GM18861 (cell line): ENCODE measurements at regions not wholly inside any gene's neighbourhood (a gene's known extent, or its start where the extent isn't known, plus 50 kb on each side); places are given as distances from the start of the nearest gene placed in this dataset.
A peak's percentile ranks its signal among the peaks of the same experiment; 100 is the strongest.

ENCODE experiments used
- ATAC-seq: cut with Tn5 transposase; IDR thresholded peaks from one replicate; pipeline ENCODE4 v1.9.1; 2021; ENCODE audit not compliant: unreplicated experiment

DNA sequence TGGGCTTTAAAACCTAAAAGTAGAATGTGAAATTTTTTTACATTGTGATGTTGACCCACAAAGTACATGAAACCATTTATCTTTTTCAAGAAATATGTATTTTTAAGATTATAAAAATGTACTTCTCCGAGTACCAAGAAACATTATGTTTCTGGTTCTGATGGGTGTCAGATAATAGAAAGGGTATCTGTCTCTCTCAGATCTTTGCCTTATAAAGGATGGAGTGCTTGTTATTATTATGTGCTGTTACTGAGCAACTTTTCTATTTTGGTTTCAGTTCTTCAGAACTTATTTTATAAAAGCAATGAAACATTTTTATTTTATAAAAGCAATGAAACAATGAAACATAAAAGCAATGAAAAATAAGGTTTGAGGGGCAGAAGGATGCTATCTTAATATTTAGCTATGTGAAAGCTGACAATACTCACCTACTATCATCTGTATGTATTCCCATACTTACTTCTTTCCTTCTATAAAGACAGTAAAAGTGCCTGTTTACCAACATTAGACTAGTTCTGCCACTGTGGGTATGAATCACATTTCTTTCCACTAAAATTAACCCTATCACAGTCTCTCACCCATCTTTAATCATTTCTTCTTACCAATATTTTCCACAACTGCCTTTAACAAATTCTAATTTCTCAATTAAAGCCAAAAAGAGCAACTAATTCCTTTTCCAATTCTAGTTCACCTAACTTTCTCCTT lies 540.7 kb upstream of the KCNMB2 start:
- ATAC-seq: no peak

DNA sequence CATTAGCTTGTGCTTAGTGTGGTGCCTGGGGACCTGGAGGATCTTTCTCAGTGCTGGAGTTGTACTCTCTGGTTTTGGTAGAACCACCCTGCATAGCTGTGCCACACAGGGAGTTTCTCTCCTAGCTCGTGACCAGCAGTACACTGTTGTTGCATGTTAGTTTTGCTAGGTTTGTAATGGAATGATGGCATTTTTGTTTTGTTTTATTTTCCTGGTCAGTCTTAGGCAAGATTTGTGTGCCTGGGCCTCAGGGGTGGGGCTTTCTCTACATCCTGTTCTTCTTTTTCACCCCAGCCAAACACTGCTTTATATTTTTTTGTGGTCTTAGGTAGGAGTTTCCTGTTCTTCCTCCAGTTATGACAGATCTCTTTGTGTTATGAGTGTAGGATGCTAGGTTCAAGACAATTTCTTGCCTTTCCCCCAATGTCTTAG lies 534.5 kb upstream of the KCNMB2 start:
- peak; percentile 93 for ATAC-seq

DNA sequence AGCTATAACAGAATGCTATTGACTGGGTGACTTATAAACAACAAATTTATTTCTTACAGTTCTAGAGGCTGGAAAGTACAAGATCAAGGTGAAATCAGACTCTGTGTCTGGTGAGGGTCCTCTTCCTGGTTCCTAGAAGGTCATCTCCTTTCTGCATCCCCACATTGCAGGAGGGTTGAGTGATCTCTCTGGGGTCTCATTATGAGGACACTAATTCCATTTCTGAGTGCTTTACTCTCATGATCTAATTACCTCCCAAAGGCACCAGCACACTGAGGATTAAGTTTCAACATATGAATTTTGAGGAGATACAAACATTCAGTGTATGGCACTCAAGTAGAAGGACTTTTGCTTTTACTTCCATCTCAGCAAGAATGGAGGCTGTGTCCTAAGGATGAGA lies 534.1 kb upstream of the KCNMB2 start:
- no peak for ATAC-seq

DNA sequence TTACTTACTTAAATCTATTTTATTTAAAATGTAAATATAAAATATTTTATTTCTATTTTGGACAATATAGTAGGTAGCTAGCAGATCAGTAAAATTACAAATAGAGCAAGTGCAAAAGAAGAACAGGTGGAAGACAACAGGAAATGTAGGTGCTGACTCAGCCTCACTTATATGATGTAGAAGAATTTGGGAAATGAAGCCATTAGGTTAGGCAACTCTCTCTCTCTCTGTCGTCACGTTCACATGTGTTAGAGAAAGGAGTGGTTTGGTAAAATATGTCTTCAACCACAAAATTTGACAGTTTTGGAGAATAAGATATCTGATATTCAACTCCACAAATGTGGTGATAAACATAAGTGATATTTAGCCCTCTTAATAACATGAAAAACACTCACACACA lies 532.5 kb upstream of the KCNMB2 start:
- ATAC-seq: no peak

DNA sequence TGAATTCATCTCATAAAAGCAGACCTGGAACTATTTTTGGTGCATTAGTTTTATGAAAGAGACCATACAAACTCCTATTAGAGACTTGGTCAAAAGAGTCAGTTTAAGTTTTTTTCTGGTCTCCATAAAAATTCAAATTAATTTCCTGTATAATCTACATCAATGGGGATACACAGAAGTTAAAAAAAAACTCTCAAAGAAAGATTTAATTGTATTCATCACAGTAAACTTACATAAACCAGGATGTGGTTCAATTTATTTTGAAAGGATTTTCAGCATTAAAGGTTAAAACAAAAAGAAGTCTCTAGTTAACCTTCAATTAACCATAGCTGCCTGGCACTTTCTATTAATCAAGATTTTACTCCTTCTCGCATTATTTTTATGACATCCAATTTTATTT lies 530.3 kb upstream of the KCNMB2 start:
- no peak for ATAC-seq

DNA sequence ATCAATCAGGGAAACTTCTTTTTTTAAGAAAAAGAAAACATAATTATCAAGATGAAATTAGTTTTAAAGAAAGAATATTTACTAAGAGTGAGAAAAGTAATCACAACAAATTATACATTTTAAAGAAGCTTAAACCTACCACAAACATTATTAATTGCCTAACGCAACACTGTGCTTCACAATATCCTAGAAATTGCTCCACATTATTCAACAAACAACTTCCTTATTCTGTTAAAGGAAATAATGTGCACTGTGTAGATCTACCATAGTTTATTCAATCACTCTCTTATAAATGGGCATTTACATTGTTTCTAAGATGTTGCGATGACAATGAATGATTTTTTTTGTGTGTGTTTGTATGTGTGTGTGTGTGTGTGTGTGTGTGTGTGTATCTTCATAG lies 525.9 kb upstream of the KCNMB2 start:
- ATAC-seq: no peak

DNA sequence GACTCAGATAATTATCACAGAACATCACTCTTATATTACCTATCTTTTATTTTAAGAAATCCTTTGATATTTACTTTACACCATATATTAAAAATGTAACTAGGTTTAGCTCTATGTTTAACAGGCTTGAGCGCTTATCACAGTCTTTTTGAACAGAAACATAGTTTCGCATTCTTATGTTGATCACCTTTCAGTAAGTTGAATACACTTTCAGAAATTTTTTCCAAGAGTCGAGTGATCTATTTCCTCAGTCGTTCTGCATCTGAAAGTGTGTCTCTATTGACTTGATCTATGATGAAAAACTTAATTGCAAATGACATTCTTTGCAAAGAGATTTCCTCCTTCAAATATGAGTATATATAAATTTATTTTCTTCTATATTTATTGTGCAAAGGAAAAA lies 516.6 kb upstream of the KCNMB2 start:
- no peak for ATAC-seq

DNA sequence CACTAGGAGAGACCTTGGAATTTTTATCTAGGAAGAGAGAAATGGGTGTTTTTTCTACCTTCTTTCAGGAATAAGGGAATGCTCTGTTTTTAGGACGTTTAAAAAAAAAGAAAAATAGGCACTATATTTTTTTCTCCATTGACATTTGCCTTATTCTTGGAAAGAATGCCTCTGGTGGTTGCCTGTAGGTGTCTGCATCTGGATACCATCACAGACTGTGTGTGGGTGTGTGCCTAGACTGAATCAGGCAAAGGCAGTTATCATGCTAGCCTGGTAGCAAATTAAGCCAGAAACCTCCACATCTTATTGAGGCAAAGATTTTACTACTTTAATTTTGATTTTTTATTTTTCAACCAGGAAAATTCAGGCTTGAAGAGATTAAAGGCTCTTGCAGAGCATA lies 513.6 kb upstream of the KCNMB2 start:
- no peak for ATAC-seq

DNA sequence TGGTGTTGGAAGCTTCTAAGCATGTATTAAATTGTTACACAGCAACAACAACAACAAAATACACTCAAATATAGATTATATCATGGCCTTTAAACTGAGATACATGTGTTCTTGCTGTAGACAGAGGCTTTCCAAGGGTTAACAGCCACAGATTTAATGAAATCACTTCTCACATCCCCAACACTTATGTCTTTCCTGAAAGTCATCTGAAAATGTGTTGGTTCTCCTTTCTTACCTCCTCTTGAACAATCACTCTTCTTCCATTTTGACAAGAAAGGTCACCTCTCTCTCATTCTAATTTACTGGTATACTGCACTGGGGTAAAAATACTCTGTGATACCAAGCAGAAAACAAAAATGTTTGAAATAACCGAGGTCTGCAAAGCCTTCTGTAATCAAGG lies 507.3 kb upstream of the KCNMB2 start:
- ATAC-seq: no peak

DNA sequence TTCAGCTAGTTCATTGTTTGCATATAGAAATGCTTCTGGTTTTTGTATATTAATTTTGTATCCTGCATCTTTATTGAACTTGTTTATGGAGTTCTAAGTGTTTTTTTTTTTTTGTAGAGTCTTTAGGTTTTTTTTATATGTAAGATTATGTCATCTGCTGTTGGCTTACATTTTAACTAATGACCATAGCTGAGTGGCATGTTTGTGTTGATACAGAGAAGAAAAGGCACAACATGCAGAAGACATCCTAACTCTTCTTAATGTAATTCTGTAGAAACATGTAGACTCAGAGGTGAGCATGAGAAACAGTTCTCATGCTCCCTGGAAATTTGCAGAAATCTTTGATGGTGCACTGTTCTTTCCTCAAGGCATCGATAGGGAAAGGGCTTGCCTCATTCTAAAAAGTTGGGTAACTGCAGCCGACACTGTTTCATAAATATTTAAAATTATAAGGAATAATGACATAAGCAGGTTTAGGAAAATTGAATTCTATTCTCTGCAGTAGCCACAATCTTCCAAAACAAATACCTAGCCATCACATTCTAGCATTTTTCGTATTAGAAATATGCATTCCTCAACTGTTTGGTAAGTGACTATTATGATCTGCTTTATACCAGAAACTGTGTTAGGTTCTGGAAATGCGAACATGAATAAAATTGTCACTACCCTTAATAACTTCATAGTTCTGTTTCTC lies 499.6 kb upstream of the KCNMB2 start:
- no peak for ATAC-seq

DNA sequence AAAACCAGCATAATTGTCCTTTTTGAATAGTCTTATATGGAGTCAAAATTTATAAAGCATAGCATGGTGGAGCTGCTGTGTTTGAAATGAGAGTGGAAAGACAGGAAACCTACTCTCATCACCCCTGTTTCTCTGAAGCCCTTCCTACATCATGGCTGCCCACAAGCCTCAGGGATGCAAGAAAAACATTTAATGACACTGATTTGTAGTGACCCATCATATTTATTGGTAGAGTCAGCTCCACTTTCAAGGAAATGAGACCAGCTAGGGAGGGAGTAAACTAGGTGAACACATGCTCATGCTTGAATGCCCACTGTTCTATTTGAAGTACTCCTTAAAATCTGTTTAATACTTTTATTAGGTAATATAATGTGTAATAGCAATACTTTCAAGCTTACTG lies 494.3 kb upstream of the KCNMB2 start:
- no peak for ATAC-seq

DNA sequence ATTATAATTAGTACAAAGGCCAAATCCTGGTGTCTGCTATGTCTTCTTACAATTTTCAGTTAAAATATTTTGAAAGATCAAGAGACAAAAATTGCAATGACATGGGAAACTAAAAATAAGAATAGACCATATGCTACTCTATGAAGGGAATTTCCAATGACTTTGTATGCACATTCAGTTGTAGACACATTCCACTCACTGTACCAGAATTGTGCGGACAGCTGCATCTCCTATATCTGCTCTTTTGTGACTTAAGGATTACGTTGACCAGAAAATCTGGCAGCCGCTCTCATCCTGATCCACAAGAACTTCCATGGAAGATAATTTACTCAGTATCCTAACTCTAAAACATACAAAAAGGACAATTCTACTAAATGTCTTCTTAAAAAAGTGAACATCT lies 493.9 kb upstream of the KCNMB2 start:
- no peak for ATAC-seq

DNA sequence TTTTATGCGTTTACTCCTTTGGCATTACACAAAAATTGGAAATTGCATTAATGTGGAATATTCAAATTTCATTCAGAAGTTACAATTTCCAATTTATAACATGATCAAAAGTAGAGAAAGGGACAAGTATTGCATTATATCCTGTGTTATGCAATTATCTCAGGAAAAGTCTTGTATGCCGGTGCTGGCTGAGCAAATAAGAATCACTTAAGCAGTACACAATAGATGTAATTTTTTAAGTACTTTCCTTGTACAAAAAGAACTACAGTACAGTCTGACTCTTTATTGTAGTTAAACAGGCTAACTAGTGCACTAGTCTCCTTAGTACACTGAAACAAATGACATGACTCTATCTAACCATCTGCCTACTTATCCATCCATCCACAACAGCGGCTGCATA lies 493.2 kb upstream of the KCNMB2 start:
- no peak for ATAC-seq

DNA sequence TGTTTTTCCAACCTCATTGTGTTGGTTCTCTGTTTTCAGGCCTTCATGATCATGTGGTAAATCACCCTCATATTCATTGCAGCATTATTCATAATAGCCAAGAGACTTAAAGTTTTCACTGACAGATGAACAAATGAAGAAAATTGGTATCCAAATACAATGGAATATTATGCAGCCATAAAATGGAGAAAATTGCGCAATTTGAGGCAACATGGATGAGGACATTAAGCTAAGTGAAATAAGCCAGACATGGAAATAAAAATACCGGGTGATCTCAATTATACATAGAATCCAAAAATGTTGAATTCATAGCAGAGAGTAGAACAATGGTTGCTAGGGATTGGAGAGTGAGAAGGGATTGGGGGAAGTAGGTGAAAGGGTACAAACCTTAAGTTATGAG lies 491.9 kb upstream of the KCNMB2 start:
- ATAC-seq: no peak

DNA sequence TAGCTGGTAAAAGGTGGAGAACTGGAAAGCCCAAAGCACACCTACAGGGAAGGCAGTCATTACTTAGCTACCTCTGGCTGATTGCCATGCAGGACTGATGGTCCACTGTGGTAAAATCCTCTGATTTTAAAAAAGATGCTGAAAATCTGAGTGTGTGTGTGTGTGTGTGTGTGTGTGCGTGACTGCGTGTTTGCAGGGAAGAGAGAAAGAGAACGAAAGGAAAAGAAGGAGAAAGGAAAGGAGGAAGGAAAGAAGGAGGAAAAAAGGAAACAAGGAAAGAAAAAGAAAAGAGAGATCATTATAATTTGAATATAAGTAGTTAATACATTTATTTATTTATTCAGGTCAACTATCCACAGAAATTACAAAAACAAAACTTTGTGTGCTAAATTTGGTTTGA lies 488.7 kb upstream of the KCNMB2 start:
- ATAC-seq: no peak

DNA sequence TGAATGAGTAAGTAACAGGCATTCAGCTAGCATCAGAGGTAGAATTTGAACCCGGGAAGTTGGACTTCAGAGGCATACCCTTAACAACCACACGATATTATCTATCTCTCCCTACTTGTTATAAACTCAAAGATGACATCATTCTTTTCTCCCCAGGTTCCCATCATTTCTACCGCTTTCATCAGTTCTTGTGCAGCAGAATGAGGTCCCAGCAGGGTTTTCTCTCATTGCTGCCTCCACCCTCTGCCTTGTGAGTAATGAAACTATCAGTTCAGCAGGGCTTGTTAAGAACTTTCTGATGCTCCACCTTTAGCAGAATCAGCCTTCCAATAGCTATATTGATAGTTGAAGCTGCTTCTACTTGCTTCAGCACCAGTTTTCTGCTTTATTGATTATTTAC lies 487.5 kb upstream of the KCNMB2 start:
- ATAC-seq: no peak

DNA sequence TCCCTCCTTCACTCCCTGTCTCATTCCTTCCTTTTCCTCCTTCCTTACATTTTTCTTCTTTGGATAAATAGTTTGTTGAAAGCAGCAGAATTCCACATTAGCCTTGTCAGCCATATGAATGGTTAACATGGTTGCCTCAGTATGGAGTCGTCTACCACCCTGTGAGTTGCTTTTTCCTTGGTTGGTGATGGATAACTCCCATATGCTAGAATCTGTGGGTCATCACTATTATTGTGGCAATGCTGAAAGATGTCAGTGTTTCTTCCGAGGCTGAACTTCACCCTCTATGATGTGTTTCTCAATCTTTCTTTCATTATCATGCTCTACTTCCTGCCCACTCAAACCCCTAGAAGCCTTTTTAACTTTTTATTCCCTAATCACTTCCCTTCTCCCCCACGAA lies 481.8 kb upstream of the KCNMB2 start:
- no peak for ATAC-seq

DNA sequence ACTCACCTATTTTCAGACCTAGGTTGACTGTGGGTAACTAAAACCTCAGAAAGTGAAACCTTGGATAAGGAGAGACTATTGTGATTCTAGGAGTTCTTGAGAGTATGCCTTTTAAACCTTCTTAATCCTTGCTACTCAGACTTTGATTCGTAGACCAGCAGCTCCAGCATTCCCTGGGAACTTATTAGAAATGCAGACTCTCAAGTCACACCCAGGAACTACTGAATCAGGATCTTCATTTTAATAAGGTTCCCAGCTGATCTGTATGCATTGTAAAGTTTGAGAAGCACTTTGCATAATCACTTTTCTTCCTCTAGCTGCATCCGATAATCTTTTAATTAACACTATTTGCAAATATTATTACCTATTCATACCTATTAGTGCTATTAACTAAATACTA lies 480.3 kb upstream of the KCNMB2 start:
- no peak for ATAC-seq

DNA sequence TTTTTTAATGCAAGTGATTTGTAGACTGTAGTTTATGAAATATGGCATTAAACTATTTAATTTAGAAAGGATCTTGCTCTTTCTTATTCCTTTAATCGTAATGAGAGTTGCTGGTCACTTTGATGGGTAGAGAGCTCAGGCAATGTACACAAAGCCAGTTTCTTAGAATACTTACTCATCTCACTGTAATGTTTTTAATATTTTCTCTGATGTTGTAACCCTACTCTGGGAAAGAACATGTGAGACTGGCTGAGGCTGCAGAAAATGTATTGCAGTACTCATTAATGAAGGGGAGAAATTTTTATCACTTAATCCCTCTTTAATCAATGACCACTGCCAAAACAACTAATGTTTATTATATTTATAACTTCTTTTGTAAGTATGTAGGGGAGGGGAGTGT lies 479.4 kb upstream of the KCNMB2 start:
- no peak for ATAC-seq

DNA sequence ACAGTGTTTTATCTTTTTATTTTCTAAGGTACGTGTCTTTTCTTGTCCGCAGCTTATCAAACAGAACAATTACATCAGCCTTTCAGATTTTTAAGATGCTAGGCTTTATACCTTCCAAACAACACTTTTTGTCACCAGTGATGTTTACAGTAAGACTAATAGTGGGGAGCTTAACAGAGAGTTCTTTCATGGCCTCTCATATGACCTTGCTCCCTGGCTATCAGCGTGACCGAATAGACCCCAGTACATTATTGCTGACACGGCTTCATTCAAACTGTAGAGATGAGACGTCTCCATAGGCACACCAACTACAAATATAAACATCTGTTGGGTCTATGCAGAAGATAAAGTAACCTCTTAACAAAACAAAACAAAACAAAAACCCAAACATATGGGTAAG lies 477.6 kb upstream of the KCNMB2 start:
- no peak for ATAC-seq

DNA sequence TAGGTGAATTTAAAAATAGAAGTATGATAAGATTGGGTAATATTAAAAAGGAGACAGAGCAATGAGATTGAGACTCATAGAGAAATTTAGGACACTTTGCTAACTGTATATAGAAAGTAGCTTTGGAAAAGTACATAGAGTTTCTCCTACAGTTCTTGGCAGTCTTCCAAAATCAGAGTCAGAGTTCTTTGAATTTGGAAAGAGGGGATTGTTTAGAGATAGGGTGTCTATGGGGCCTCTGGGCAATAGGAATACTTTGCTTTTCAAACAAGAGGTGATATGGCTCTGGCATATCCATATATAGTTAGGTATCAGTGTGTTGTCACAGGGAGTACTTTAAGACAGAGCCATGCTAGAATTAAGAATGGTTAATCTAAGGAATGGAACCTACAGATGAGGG lies 477.1 kb upstream of the KCNMB2 start:
- ATAC-seq: no peak

DNA sequence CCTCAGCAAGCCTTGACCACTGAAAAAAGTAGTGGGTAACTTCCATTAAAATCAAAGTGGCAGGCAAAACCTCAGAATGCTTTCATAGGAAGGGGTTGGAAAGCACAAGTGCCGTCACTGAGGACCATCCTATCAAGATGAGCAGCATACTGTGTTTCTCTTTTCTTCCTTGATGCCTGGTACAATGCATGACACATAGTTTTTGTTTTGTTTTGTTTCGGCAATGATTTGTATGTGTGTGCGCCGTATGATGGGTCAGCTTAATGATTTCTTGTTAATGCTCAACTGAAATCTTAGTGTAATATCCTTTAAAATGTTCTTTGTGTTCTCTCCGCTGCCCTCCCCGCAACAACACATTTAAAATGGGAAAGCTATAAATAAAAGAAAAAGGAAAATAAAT lies 476.4 kb upstream of the KCNMB2 start:
- ATAC-seq: no peak

DNA sequence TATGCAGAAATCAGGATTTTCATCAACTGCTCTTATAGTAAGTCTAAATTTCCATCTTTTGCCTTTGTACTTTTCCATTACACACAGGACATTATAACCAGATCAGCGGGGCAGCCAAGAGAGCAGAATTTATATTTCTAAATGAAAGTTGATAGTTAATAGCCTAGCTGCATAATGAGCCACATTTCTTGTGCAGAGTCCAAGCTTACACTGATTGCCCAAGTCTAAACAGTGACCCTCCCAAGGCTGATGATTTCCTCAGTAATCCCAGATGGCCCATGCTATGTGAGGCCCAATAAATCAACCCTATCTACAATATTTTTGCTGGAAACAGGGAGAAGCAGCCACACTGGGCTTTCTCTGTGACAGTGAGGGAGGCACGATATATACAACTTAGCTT lies 475.8 kb upstream of the KCNMB2 start:
- ATAC-seq: no peak
